Karpas-422 (cell line): ENCODE measurements at regions not wholly inside any gene's neighbourhood (a gene's known extent, or its start where the extent isn't known, plus 50 kb on each side); places are given as distances from the start of the nearest gene placed in this dataset.

Experiments
- DNase-seq: peaks from one replicate; pipeline ENCODE4 v3.0.0-alpha.2; 2015
- H2AFZ ChIP-seq: fragments of 200-600 bp; sonication (generic); 2 replicates; pipeline ENCODE4 v1.6.1; 2014; ENCODE audit warnings: antibody characterized with exemption, low read length, mixed read lengths
- H3K27ac ChIP-seq: fragments of 200-600 bp; sonication (generic); 2 replicates; pipeline ENCODE4 v1.5.1; 2014; ENCODE audit warnings: mild to moderate bottlenecking, low read length, moderate library complexity
- H3K27me3 ChIP-seq: fragments of 200-600 bp; sonication (generic); 2 replicates; pipeline ENCODE4 v1.6.1; 2014; ENCODE audit warnings: low read length, mixed read lengths
- H3K36me3 ChIP-seq: fragments of 200-600 bp; sonication (generic); 2 replicates; pipeline ENCODE4 v1.6.1; 2014; ENCODE audit warnings: low read length, mixed read lengths; ENCODE audit not compliant: insufficient read depth
- H3K4me1 ChIP-seq: fragments of 200-600 bp; sonication (generic); 2 replicates; pipeline ENCODE4 v1.6.1; 2014; ENCODE audit warnings: mild to moderate bottlenecking, low read length, mixed read lengths
- H3K4me2 ChIP-seq: fragments of 200-600 bp; sonication (generic); 2 replicates; pipeline ENCODE4 v1.6.1; 2014; ENCODE audit warnings: low read length, low read depth, mild to moderate bottlenecking; ENCODE audit not compliant: poor library complexity, severe bottlenecking
- H3K4me3 ChIP-seq: fragments of 200-600 bp; sonication (generic); 2 replicates; pipeline ENCODE4 v1.5.1; 2014; ENCODE audit warnings: mild to moderate bottlenecking, antibody characterized with exemption, low read length, mixed read lengths
- H3K79me2 ChIP-seq: fragments of 200-600 bp; sonication (generic); 2 replicates; pipeline ENCODE4 v1.6.1; 2014; ENCODE audit warnings: mild to moderate bottlenecking, low read length, mixed read lengths
- H3K9ac ChIP-seq: fragments of 200-600 bp; sonication (generic); 2 replicates; pipeline ENCODE4 v1.6.0; 2014; ENCODE audit warnings: low read length
- H3K9me2 ChIP-seq: fragments of 200-600 bp; sonication (generic), shearing (Covaris generic); replicated peaks from 2 replicates; pipeline ENCODE4 v1.6.0; 2014; ENCODE audit warnings: mild to moderate bottlenecking, low read length, moderate library complexity; ENCODE audit not compliant: insufficient read depth
- H3K9me3 ChIP-seq: fragments of 300-700, 200-600 bp; sonication (generic); 2 replicates; pipeline ENCODE4 v1.6.1; 2014; ENCODE audit warnings: low read length, mixed read lengths
- H4K20me1 ChIP-seq: fragments of 200-600 bp; sonication (generic); 2 replicates; pipeline ENCODE4 v1.6.1; 2014; ENCODE audit warnings: mild to moderate bottlenecking, antibody characterized with exemption, low read length, low read depth; ENCODE audit not compliant: insufficient read depth

DNA sequence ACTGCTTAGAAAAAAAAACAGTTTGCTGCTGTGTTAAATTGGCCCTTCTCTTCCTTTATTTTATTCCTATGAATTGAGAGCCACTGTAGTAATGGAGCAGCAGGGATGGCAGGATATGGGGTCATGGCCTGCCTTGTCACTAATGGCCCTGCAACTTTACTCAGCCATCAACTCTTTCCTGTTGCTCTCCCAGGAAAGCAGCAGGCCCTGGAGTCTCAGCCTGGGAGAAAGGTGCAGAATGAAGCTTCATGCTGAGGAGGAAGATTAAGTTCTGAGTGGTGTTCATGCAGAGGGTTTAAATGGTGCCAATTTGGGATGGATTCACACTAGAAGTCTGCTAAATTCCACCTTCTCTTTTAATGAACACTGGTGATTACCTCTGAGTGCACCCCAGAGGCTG lies 285.6 kb downstream of the GPAT3 start:
- no peak overlapping the region for H2AFZ ChIP-seq
- H3K4me3 ChIP-seq = no peak overlapping the region
- no peak overlapping the region for H3K27ac ChIP-seq
- no peaks in the 10 kb centered on the region for H3K79me2 ChIP-seq
- no peak overlapping the region for H3K9ac ChIP-seq
- H3K9me3 ChIP-seq = no peaks in the 10 kb centered on the region; the same call in 1 of the 2 replicates
- no peaks in the 10 kb centered on the region for H3K36me3 ChIP-seq
- DNase-seq = no peak
- no peaks in the 10 kb centered on the region for H3K4me1 ChIP-seq
- no peak overlapping the region for H3K4me2 ChIP-seq
- H3K27me3 ChIP-seq = no peaks in the 10 kb centered on the region
- H3K9me2 ChIP-seq = no peaks in the 10 kb centered on the region
- H4K20me1 ChIP-seq = no peaks in the 10 kb centered on the region

DNA sequence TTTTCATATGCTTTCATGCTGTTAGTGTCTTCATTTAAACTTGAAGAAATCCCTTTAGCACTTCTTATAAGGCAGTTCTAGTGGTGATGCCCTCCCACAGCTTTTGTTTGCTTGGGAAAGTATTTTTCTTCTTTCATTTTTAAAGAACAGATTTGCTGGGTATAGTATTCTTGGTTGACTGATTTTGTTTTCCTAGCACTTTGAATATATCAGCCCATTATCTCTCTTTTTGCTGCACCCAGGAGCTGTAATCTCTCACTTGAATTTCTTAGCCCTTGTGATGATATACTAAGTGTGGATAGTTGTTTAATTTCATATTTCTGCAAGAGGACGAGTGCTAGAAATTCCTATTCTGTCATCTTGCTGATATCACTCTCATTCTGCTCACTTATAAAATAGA lies 283.7 kb downstream of the GPAT3 start:
- no peaks in the 10 kb centered on the region for H3K9me2 ChIP-seq
- no peaks in the 10 kb centered on the region for H3K27me3 ChIP-seq
- H3K4me1 ChIP-seq = no peaks in the 10 kb centered on the region
- H4K20me1 ChIP-seq = no peaks in the 10 kb centered on the region
- H3K36me3 ChIP-seq = no peaks in the 10 kb centered on the region
- no peak overlapping the region for H2AFZ ChIP-seq
- DNase-seq = no peak
- H3K4me2 ChIP-seq = no peak overlapping the region
- H3K4me3 ChIP-seq = no peak overlapping the region
- no peaks in the 10 kb centered on the region; the same call in 1 of the 2 replicates for H3K9me3 ChIP-seq
- no peak overlapping the region for H3K9ac ChIP-seq
- no peaks in the 10 kb centered on the region for H3K79me2 ChIP-seq
- no peak overlapping the region for H3K27ac ChIP-seq

DNA sequence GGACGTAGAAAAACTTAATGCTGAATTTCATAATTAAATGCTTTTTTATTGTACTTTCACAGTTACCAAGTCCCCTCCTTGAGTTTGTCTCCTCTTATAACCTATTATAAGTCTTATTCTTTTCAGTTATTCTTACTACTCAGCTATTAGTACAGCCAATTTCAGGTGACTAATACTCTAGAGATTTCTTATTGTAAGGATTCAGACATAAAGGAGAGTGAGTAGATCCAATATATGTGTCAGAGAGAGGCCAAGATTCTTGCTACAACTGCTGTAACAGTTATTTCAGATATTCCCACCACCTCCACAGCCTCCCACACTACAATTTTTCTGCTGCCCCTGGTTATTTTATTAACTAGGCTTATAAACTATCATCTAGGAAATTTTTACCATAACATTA lies 274.5 kb downstream of the GPAT3 start:
- Histone ChIP-seq H3K9ac (no peak overlapping the region), H3K79me2 (no peaks in the 10 kb centered on the region)

GRCh38 chr4:83809581-83809980 lies 273.7 kb downstream of the GPAT3 start:
- H3K27ac ChIP-seq = no peak overlapping the region
- no peaks in the 10 kb centered on the region for H3K9me2 ChIP-seq
- no peak overlapping the region for H3K9ac ChIP-seq
- H3K9me3 ChIP-seq = no peaks in the 10 kb centered on the region
- no peak overlapping the region for H2AFZ ChIP-seq
- H3K36me3 ChIP-seq = no peaks in the 10 kb centered on the region
- no peaks in the 10 kb centered on the region for H3K79me2 ChIP-seq
- no peaks in the 10 kb centered on the region for H3K27me3 ChIP-seq
- no peak for DNase-seq
- H3K4me3 ChIP-seq = no peak overlapping the region
- no peak overlapping the region for H3K4me2 ChIP-seq
- H4K20me1 ChIP-seq = no peaks in the 10 kb centered on the region
- no peaks in the 10 kb centered on the region for H3K4me1 ChIP-seq

More for the DNA sequence above, 274.5 kb downstream of the GPAT3 start:
- H3K9me3 ChIP-seq = no peaks in the 10 kb centered on the region
- no peak overlapping the region for H3K27ac ChIP-seq
- H3K36me3 ChIP-seq = no peaks in the 10 kb centered on the region
- no peak overlapping the region for H3K4me3 ChIP-seq
- no peak for DNase-seq
- no peaks in the 10 kb centered on the region for H4K20me1 ChIP-seq
- H3K27me3 ChIP-seq = no peaks in the 10 kb centered on the region
- H3K9me2 ChIP-seq = no peaks in the 10 kb centered on the region
- H3K4me1 ChIP-seq = no peaks in the 10 kb centered on the region
- no peak overlapping the region for H3K4me2 ChIP-seq
- H2AFZ ChIP-seq = no peak overlapping the region

- H3K36me3 ChIP-seq = no peaks in the 10 kb centered on the region
- H4K20me1 ChIP-seq = no peaks in the 10 kb centered on the region
- DNase-seq = no peak
- H3K79me2 ChIP-seq = no peaks in the 10 kb centered on the region
- H3K4me1 ChIP-seq = no peaks in the 10 kb centered on the region
- H3K9me2 ChIP-seq = no peaks in the 10 kb centered on the region
- H3K9ac ChIP-seq = no peak overlapping the region
- H3K9me3 ChIP-seq = no peaks in the 10 kb centered on the region
- no peak overlapping the region for H2AFZ ChIP-seq
- H3K4me2 ChIP-seq = no peak overlapping the region
- H3K27me3 ChIP-seq = no peaks in the 10 kb centered on the region
- H3K4me3 ChIP-seq = no peak overlapping the region
- H3K27ac ChIP-seq = no peak overlapping the region
These were observed 257.6 kb downstream of the GPAT3 start for GRCh38 chr4:83793481-83793880.

DNA sequence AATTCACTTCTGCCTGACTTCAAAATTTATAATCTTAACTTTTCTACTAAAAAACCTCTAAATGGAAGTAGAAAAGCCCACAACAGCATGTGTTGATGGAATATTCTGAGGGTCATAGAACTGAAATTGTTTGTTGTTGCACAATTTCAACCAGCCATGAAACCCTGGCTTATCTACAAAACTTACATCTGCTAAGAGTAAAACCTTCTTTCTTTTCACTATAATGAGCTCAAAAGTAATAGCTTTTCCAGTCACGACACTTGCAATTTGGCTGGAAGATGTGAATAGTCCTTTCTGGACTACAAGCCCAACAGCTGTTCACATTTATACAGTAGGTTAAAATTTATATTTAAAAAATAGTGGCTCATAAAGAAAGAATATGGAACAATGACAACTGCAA lies 250.0 kb downstream of the GPAT3 start:
- Histone ChIP-seq H3K4me1 (no peaks in the 10 kb centered on the region), H3K9ac (no peak overlapping the region), H3K4me3 (no peak overlapping the region), H2AFZ (no peak overlapping the region), H3K27me3 (no peaks in the 10 kb centered on the region), H4K20me1 (no peaks in the 10 kb centered on the region), H3K27ac (no peak overlapping the region), H3K9me2 (no peaks in the 10 kb centered on the region), H3K9me3 (no peaks in the 10 kb centered on the region), H3K4me2 (no peak overlapping the region), H3K36me3 (no peaks in the 10 kb centered on the region), H3K79me2 (no peaks in the 10 kb centered on the region)
- no peak for DNase-seq

- no peaks in the 10 kb centered on the region for H3K79me2 ChIP-seq
- H3K27me3 ChIP-seq = no peaks in the 10 kb centered on the region
- H2AFZ ChIP-seq = no peak overlapping the region
- no peaks in the 10 kb centered on the region for H4K20me1 ChIP-seq
- H3K4me1 ChIP-seq = no peaks in the 10 kb centered on the region
- no peak for DNase-seq
- no peaks in the 10 kb centered on the region for H3K9me2 ChIP-seq
- H3K36me3 ChIP-seq = no peaks in the 10 kb centered on the region
- no peak overlapping the region for H3K27ac ChIP-seq
- no peak overlapping the region for H3K4me2 ChIP-seq
- no peak overlapping the region for H3K4me3 ChIP-seq
- no peaks in the 10 kb centered on the region for H3K9me3 ChIP-seq
- H3K9ac ChIP-seq = no peak overlapping the region
These were observed 247.3 kb downstream of the GPAT3 start for GRCh38 chr4:83783215-83783614.

GRCh38 chr4:83782591-83782990 lies 246.7 kb downstream of the GPAT3 start:
- no peak for DNase-seq
- Histone ChIP-seq H3K79me2 (no peaks in the 10 kb centered on the region), H3K4me3 (no peak overlapping the region), H3K9ac (no peak overlapping the region), H2AFZ (no peak overlapping the region), H4K20me1 (no peaks in the 10 kb centered on the region), H3K4me1 (no peaks in the 10 kb centered on the region), H3K9me3 (no peaks in the 10 kb centered on the region), H3K27ac (no peak overlapping the region), H3K36me3 (no peaks in the 10 kb centered on the region), H3K9me2 (no peaks in the 10 kb centered on the region), H3K27me3 (no peaks in the 10 kb centered on the region), H3K4me2 (no peak overlapping the region)

DNA sequence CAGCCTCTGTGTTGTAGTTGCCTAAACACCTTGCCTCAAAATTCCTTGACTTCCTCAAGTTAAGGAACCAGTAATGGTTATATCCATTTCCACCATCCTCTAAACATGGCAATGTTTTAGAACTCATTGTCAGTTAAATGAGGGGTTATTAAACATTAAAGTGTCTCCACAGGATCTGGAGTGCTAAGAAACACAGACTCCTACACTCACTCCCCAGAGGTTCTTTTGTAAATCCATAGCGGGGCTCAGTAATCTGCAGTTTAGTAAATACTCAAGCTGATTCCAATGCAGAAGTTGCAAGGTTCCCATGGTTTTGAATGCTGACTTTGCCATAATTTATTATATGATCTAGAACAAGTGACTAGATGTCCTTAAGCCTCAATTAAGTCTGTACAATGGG lies 245.5 kb downstream of the GPAT3 start:
- H4K20me1 ChIP-seq = no peaks in the 10 kb centered on the region

More for the DNA sequence above, 245.5 kb downstream of the GPAT3 start:
- Histone ChIP-seq H3K27ac (no peak overlapping the region), H3K4me2 (no peak overlapping the region), H3K9me2 (no peaks in the 10 kb centered on the region), H3K9ac (no peak overlapping the region), H3K4me3 (no peak overlapping the region), H3K27me3 (no peaks in the 10 kb centered on the region), H3K4me1 (no peaks in the 10 kb centered on the region), H3K36me3 (no peaks in the 10 kb centered on the region), H3K9me3 (no peaks in the 10 kb centered on the region), H2AFZ (no peak overlapping the region), H3K79me2 (no peaks in the 10 kb centered on the region)
- no peak for DNase-seq
